NCI-H146 (cell line): ENCODE measurements at regions not wholly inside any gene's neighbourhood (a gene's known extent, or its start where the extent isn't known, plus 50 kb on each side); places are given as distances from the start of the nearest gene placed in this dataset.
"Not testable (repeated sequence)": the region's sequence is repeated elsewhere in the genome, so short reads cannot be mapped to it uniquely, and the experiment has no call there.

ENCODE experiments used
- DNase-seq: peaks from one replicate; lab custom pipeline; 2025; lab: John Stamatoyannopoulos, UW

DNA sequence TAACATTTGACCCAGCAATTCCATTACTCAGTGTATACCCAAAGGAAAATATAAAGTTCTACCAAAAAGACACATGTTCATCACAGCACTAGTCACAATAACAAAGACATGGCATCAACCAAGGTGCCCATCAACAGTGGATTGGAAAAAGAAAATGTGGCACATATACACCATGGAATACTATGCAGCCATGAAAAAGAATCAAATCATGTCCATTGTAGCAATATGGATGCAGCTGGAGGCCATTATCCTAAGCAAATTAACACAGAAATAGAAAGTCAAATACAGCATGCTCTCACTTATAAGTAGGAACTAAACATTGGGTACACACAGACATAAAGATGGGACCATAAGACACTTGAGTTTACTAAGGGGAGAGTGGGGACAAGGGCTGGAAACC, 441.9 kb upstream of the ID4 start:
- no peak for DNase-seq

DNA sequence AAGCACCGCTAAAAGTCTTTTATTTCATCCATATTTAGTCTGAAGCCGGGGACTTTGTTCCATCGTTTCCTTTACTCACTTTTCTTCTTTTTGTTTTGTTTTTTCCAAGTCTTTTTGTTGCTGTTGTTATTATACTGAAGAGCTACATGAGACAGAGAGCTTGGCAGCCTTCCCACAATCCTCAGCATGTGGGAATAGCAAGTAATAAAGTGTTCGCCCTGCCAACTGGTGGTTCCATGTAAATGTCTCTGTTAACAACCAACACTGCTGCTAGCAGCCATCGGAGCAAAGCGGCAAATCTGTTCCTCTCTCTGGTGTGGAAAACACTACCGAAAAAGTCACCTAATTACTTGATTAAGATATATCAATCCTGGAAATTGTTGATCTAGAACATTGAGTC, 437.8 kb upstream of the ID4 start:
- no peak for DNase-seq

GRCh38 chr6:19404884-19405283, 432.3 kb upstream of the ID4 start:
- not testable (repeated sequence) for DNase-seq

- DNase-seq: no peak
Measured at GRCh38 chr6:19408331-19408730, 428.8 kb upstream of the ID4 start.

GRCh38 chr6:19410481-19410880, 426.7 kb upstream of the ID4 start:
- DNase-seq: no peak

GRCh38 chr6:19413323-19413722, 423.8 kb upstream of the ID4 start:
- DNase-seq: no peak

DNA sequence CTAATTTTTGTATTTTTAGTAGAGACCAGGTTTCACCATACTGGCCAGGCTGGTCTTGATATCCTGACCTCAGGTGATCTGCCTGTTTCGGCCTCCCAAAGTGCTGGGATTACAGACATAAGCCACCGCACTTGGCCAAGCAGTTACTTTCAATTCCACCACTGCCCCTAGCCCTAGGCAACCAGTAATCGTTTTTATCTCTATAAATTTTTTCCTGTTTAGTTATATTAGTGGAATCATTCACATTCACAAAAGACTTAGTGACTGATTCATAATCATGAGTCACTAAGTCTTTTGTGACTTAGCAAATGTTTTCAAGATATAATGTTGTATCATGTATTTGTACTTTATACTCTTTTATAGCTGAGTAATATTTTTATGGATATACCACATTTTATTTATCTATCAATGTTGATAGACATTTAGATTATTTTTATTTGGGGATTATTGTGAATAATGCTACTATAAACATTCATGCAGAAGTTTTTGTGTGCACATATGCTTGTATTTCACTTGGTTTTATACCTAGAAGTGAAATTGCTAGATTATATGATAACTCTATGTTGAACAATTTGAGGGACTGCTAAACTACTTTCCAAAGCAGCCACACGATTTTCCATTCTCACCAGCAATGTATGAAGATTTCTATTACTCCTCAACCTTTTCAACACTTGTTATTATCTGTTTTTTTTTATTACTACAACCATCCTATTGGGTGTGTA, 421.4 kb upstream of the ID4 start:
- DNase-seq: no peak

DNA sequence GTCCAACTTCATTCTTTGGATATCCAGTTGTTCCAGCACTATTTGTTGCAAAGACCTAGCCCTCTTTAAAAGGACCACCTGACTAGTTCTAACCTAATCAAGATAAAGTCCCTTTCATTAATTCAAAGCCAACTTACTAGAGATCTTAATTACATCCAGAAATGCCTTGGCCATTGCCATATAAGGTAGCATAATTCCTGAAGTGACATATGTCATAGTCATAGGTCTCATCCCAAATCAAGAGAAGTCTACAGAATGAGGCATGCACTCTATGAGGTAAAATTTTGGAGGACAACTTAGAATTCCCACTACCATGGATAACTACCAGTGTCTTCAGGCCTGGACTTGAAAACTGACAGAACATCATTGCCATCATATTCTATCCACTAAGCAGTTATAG, 420.4 kb upstream of the ID4 start:
- DNase-seq: no peak

- DNase-seq: no peak
Measured at GRCh38 chr6:19417713-19418112, 419.5 kb upstream of the ID4 start.

DNA sequence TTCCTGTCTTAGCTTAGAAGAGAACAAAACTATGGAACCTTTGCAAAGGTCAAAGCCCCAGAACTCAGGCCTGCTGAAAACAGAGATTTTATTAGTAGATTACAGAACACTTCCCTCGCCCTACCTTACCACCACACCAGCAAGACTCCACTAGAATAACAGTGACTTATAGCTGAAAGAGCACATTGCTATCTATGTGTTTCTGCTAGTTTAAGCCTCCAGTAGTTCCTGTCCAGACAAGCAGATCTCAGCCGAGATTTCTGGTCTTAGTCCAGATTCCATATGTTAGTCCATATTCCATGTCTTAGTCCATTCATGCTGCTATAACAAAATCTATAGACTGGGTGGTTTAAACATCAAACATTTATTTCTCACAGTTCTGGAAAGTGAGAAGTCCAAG, 412.3 kb upstream of the ID4 start:
- DNase-seq: no peak

- no peak for DNase-seq
Measured at GRCh38 chr6:19427548-19427947, 409.6 kb upstream of the ID4 start.

- DNase-seq: peak; percentile 90
Measured at GRCh38 chr6:19432966-19433498, 404.1 kb upstream of the ID4 start.

GRCh38 chr6:19434065-19434464, 403.1 kb upstream of the ID4 start:
- peak; percentile 53 for DNase-seq

DNA sequence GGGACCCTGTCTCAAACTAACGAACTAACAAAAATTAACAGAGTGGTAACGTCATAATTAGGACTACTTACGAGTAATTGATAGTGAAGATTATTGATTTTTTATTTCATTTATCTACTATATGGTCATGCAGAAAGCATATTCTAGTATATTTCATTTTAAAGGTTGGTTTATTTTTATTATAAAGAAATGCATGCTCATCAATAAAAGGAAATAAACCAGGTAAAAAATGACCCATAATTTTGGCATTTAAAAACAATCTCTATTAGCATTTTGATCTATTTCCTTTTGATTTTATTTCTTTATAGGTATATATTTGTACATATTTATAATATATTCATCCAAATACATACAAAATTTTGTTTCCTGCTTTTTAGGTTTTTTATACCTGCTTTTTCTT, 401.4 kb upstream of the ID4 start:
- DNase-seq: no peak

GRCh38 chr6:19438566-19439353, 398.4 kb upstream of the ID4 start:
- DNase-seq: no peak

- DNase-seq: no peak
Measured at GRCh38 chr6:19440531-19440930, 396.6 kb upstream of the ID4 start.

- no peak for DNase-seq
Measured at GRCh38 chr6:19443411-19443810, 393.8 kb upstream of the ID4 start.

GRCh38 chr6:19444041-19444440, 393.1 kb upstream of the ID4 start:
- DNase-seq: no peak

- no peak for DNase-seq
Measured at GRCh38 chr6:19444481-19444880, 392.7 kb upstream of the ID4 start.

DNA sequence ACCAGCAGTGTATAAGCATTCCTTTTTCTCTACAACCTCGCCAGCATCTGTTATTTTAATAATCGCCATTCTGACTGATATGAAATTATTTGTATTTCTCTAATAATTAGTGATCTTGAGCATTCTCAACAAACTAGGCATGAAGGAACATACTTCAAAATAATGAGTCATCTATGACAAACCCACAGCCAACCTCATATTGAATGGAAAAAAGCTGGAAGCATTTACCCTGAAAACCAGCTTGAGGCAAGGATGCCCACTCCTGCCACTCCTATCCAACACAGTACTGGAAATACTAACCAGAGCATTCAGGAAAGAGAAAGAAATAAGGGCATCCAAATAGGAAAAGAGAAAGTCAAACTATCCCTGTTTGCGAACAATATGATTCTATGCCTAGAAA, 390.6 kb upstream of the ID4 start:
- no peak for DNase-seq

DNA sequence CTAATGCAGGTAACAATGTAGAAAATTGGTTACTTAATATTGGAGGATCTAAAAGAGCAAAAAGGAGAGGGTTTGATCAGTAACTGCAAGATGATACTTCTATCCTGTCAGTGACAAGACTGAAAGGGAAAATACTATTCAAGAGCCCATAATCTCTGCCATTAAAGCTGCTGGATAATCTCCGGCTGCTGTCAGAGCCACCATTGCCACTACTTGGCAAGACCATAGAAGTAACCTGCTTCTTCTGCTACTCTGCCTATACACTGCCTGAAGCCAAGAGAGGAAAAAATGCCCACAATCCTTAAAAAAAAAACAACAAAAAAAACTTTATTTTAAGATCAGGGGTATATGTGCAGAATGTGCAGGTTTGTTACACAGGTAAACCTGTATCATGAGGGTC, 386.5 kb upstream of the ID4 start:
- no peak for DNase-seq

GRCh38 chr6:19452495-19452894, 384.7 kb upstream of the ID4 start:
- peak; percentile 12 for DNase-seq

DNA sequence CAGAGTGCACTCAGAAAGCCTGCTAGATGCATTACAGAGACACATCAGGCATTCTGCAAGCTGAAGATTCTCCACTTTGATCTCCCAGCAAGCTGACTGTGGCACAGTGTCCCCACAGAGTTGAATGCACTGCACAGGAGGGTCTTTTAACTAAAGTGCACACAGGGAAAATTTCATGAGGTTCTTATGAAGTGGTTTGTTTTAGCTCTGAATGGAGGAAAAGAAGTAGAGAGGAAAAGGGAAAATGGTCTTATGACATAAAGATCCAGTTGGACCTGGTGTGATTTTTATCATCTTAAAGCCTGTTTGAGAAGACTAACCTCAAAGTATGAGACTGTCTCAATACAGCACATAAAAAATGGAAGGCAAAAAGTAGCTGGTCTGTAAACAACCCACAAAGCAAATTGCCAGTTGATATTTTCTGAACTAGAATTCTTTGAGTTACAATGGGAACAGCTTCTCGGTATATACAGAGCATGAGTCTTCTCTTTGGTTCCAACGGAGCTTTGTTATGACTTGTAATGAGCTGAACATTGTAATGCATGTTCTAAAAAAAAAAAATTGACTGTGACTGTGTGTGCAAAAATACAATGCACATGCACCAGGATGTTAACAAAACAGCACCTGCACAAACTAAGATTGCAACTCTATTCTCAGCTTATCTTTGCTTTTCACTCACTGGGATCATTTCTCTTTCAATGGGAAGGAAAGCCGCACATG, 383.0 kb upstream of the ID4 start:
- DNase-seq: peak; percentile 82
